Activated naive CD4-positive, alpha-beta T cell treated with anti-CD3 and anti-CD28 coated beads, Interleukin-2, amount 50 U/mL, for 24 hours (primary cell): ENCODE measurements at regions not wholly inside any gene's neighbourhood (a gene's known extent, or its start where the extent isn't known, plus 50 kb on each side); places are given as distances from the start of the nearest gene placed in this dataset.

Experiments used
- H3K27ac Mint-ChIP-seq: one replicate; pipeline ENCODE4 v1.8.0; 2021; ENCODE audit warnings: mild to moderate bottlenecking, mixed read lengths
- H3K27me3 Mint-ChIP-seq: one replicate; pipeline ENCODE4 v1.8.0; 2021; ENCODE audit warnings: mixed read lengths
- H3K36me3 Mint-ChIP-seq: one replicate; pipeline ENCODE4 v1.8.0; 2021; ENCODE audit warnings: mixed read lengths
- H3K4me1 Mint-ChIP-seq: one replicate; pipeline ENCODE4 v1.8.0; 2021; ENCODE audit warnings: mixed read lengths
- H3K4me3 Mint-ChIP-seq: one replicate; pipeline ENCODE4 v1.8.0; 2021; ENCODE audit warnings: mild to moderate bottlenecking, mixed read lengths
- H3K9me3 Mint-ChIP-seq: one replicate; pipeline ENCODE4 v1.8.0; 2021; ENCODE audit warnings: mixed read lengths

DNA sequence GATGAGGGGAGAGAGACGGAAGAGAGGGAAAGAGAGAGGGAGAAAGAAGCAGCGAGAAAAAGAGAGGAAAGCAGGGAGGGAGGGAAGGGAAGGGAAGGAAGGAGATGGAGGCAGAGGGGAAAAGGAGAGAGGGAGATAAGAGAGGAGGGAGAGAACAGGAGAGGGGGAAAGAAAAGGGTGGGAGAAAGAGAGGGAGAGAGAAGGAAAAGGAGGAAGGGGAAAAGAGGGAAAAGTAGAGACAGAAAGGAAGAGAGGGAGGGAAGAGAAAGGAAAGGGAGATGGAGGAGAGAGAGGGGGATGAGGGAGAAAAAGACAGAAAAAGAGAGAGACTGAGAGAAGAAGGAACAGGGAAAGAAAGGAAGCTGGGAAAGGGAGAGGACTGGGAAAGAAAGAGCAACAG is 814.4 kb downstream of the CDH11 start:
- Mint-ChIP-seq H3K27ac (peak overlapping the region; percentile 10), H3K27me3 (no peaks in the 10 kb centered on the region), H3K36me3 (no peaks in the 10 kb centered on the region), H3K9me3 (peaks cover 19% of the 10 kb centered on the region), H3K4me3 (no peak overlapping the region), H3K4me1 (no peaks in the 10 kb centered on the region)

DNA sequence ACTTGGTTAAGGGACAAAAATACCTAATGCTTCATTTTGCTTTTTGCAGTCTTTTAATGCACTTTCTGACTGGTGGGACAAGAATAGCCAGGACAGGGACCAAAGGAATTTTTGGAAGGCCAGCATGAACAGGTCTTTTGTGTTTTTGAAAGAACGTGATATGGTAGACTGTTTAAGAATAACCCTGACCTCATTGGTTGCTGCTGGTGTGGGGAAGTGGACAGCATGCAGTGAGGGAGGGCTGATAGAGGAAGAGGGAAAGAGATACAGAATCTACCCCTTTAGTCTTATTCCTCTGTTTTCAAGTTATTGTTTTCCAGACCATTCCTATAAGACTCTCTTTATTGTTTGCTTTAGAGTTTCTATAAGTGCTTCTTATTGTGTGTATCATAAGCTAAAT is 816.2 kb downstream of the CDH11 start:
- Mint-ChIP-seq H3K36me3 (no peaks in the 10 kb centered on the region), H3K4me3 (no peak overlapping the region), H3K27me3 (no peaks in the 10 kb centered on the region), H3K4me1 (no peaks in the 10 kb centered on the region), H3K9me3 (peaks cover 19% of the 10 kb centered on the region), H3K27ac (no peak overlapping the region)

DNA sequence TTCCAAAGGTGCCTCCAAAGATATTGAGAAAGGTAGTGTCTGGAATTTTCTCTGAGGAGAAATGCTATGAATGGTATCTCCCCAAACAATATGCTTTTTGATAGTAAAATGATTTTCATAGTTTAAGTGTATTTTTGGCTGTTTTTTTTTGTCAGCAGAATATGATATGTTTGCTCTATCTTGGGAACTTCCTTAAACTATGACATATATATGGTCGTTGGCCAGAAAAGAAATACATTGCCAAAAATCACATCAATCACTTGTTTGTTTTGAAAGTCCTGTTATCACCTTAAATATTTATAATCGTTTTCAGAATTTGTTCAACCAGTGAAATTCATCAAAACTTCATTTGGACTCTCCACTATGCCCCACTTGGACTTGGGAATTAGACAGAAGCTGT is 816.9 kb downstream of the CDH11 start:
- Mint-ChIP-seq H3K9me3 (peaks cover 13% of the 10 kb centered on the region), H3K27me3 (no peaks in the 10 kb centered on the region), H3K36me3 (no peaks in the 10 kb centered on the region), H3K4me3 (no peak overlapping the region), H3K27ac (no peak overlapping the region), H3K4me1 (no peaks in the 10 kb centered on the region)

DNA sequence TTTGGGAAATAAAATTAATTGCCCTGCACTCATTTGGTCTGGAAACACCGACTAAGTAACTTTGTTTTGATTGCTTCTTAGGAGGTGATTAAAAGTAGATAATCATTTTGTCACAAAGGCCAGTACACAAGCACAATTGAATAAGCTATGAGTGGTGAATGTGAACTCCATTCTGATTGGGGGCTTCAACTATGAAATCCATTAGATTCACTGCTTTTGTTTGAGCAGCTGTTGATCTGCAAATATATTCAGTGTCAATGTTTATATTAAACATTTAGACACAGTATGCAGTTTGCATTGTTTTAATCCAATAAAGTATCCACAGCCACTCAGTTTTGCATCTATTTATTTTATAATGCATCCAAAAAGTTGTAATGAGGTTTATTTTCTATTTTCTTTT is 817.5 kb downstream of the CDH11 start:
- H3K36me3 Mint-ChIP-seq, result no peaks in the 10 kb centered on the region
- no peaks in the 10 kb centered on the region for H3K4me1 Mint-ChIP-seq
- peaks cover 13% of the 10 kb centered on the region for H3K9me3 Mint-ChIP-seq
- H3K27ac Mint-ChIP-seq, result no peak overlapping the region
- no peak overlapping the region for H3K4me3 Mint-ChIP-seq
- H3K27me3 Mint-ChIP-seq, result no peaks in the 10 kb centered on the region

DNA sequence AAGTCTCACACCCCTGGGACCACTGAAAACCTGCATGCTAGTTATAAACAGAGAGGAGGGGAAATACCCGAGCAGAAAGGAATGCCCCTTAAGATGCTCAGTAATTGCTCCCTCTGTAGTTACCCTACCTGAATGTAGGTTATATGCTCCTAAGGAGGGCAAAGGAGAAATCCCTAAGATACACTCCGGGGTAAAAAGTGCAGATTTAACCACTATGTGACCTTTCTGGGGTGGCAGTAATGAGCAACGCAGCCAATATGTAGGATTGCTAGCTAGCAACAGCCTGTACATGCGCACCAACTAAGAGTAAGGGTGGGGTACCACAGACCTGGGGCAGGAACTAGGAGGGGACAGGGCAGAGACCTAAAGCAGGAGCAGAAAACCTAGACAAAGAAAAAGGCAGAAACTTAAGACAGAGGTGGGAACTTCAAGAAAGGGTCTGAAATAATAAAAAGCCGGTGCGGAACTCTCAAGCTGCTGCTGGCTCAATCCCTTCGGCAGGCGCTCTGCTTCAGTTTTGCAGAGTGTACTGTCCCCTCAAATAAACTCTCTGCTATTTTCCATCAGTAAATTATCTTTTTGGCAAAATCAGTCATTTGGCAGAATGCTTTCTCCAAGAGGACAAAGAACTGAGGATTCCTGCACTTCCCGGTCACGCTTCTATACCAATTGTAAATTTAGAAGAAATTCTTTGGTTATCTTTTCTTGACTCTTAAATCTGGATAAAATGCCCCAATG is 823.8 kb downstream of the CDH11 start:
- Mint-ChIP-seq H3K27ac (no peak overlapping the region), H3K4me1 (no peaks in the 10 kb centered on the region), H3K9me3 (peaks cover 16% of the 10 kb centered on the region), H3K27me3 (no peaks in the 10 kb centered on the region), H3K36me3 (no peaks in the 10 kb centered on the region), H3K4me3 (no peak overlapping the region)

DNA sequence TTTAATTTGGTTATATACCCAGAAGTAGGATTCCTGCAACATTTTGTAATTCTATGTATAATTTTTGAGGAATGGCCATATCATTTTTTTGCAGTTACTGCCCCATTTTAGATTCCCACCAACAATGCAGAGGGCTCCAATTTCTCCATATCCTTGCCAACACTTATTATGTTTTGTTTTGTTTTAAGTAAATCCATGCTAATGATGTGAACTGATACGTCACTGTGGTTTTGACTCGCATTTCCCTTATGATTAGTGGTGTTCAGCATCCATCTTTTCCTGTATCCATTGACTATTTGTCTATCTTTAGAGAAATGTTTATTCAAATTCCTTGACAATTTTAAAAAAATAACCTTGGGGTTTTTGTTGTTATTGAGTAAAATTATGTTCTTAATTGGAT is 826.4 kb downstream of the CDH11 start:
- Mint-ChIP-seq H3K27ac (no peak overlapping the region), H3K36me3 (no peaks in the 10 kb centered on the region), H3K27me3 (no peaks in the 10 kb centered on the region), H3K9me3 (peaks cover 26% of the 10 kb centered on the region), H3K4me3 (no peak overlapping the region), H3K4me1 (no peaks in the 10 kb centered on the region)

DNA sequence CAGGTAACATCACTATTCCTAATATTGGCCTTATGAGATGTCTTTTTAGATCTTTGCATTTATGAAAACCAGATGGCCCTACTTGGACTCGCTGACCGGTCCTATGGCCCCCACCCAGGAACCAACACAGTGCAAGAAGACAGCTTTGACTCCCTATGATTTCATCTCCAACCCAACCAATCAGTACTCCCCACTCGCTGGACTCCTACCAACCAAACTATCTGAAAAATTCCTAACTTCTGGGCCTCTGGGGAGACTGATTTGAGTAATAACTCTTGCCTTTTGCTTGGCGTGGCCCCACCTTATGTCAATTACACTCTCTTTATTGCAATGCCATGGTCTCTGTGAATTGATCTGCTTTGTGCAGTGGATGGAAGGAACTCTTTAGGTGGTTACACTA is 828.9 kb downstream of the CDH11 start:
- H3K9me3 Mint-ChIP-seq, result peaks cover 30% of the 10 kb centered on the region
- no peak overlapping the region for H3K4me3 Mint-ChIP-seq

DNA sequence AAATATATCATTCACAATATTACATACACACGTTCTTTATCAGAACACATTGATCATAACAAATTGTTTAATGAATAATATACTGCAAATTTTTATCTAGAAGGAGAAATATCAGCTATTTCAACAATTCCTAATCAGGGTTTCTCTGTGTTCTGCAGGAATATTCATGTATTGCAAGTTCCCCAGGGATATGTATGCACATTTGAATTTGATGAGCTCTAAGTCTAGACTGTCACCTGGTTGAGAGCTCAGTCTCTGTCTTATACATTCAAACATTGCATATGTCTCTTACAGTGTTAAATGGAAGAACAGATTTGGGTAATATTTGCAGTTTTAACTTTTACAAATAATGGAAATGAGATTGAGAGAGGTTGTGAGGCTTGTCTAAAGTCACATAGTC is 829.7 kb downstream of the CDH11 start:
- peaks cover 25% of the 10 kb centered on the region for H3K9me3 Mint-ChIP-seq

More for the DNA sequence above, 828.9 kb downstream of the CDH11 start:
- Mint-ChIP-seq H3K27ac (no peak overlapping the region), H3K4me1 (no peaks in the 10 kb centered on the region), H3K36me3 (no peaks in the 10 kb centered on the region), H3K27me3 (no peaks in the 10 kb centered on the region)

DNA sequence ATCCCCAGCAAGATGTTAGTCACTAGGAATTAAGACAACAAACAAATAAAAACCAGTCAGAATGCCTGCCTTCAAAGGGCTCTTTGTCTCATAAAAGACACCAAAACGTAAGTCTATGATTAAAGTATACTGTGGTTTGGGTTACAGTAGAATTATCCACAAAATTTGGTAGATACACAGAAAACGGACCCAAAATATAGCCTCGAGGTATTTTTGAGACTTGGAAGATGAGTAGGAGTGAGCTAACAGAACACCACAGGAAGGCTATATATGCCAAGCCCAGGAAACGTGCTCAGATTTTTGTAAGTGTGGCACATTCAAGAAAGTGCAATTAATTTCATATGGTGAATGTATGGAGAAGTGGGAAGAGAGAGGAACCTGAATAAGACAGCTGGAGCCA is 831.4 kb downstream of the CDH11 start:
- Mint-ChIP-seq H3K27ac (no peak overlapping the region), H3K36me3 (no peaks in the 10 kb centered on the region), H3K4me1 (no peaks in the 10 kb centered on the region), H3K27me3 (no peaks in the 10 kb centered on the region), H3K9me3 (peaks cover 22% of the 10 kb centered on the region), H3K4me3 (no peak overlapping the region)

More for the DNA sequence above, 829.7 kb downstream of the CDH11 start:
- Mint-ChIP-seq H3K36me3 (no peaks in the 10 kb centered on the region), H3K27me3 (no peaks in the 10 kb centered on the region), H3K4me1 (no peaks in the 10 kb centered on the region), H3K27ac (no peak overlapping the region), H3K4me3 (no peak overlapping the region)

DNA sequence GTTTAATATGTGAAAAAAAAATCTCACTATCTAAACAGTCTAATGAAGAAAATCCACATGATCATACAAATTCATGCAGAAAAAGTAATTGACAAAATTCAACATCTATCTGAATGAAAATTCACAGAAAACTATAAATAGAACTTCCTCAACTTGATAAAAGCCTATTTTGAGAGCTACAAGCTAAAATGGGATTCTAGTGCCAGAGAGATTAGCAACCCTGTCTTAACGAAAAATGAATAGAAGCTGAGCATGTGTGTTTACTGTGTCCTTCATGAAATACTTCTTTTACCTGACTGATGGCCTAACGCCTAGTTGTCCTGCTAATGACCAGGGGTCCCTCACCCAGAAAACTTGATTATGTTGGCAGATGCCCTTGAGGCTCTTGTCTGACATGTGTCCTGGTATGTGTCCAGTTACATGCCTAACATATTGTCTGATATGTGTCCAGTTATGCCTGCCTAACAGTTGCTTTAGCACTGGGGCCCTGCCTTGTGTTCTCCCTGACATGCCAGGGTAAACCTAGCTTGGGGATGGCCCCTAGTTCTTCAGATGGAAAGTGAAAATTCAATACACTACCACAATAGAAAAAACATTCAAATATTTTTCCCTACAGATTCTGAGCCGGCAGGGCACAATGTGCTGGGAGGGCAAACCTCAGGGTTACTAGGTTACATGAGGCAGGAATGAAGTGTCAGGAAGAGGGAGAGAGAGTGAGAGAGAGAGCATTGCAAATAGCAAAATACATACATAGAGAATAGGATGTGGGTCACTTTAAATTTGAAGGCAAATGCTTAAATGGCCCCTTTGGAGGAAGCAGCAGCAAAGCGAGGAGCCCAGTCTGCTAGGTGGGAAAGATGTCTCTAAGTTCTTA is 834.0 kb downstream of the CDH11 start:
- no peak overlapping the region for H3K4me3 Mint-ChIP-seq
- no peaks in the 10 kb centered on the region for H3K27me3 Mint-ChIP-seq
- H3K9me3 Mint-ChIP-seq, result peaks cover 15% of the 10 kb centered on the region
- no peaks in the 10 kb centered on the region for H3K4me1 Mint-ChIP-seq
- no peaks in the 10 kb centered on the region for H3K36me3 Mint-ChIP-seq
- H3K27ac Mint-ChIP-seq, result no peak overlapping the region

DNA sequence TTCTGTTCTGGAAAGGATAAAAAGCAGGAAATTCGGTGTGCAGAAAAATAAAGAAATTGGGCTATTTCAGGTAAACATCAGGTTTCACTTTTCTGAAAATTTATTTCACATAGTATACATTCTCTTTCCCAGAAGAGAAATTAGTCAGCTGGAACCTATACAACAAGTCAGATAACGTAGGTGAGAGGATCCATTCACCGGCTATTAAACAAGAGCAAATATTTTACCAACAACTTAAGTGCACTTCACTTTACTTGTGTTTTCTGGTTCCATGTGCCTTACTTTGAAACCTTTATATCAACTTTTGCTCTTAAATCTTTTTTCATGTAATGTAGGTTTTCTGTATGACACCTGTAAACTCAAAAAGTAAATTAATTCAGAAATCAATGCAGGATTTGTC is 839.7 kb downstream of the CDH11 start:
- no peaks in the 10 kb centered on the region for H3K27me3 Mint-ChIP-seq
- H3K4me1 Mint-ChIP-seq, result no peaks in the 10 kb centered on the region
- H3K36me3 Mint-ChIP-seq, result no peaks in the 10 kb centered on the region
- no peak overlapping the region for H3K4me3 Mint-ChIP-seq
- H3K27ac Mint-ChIP-seq, result no peak overlapping the region
- no peaks in the 10 kb centered on the region for H3K9me3 Mint-ChIP-seq

DNA sequence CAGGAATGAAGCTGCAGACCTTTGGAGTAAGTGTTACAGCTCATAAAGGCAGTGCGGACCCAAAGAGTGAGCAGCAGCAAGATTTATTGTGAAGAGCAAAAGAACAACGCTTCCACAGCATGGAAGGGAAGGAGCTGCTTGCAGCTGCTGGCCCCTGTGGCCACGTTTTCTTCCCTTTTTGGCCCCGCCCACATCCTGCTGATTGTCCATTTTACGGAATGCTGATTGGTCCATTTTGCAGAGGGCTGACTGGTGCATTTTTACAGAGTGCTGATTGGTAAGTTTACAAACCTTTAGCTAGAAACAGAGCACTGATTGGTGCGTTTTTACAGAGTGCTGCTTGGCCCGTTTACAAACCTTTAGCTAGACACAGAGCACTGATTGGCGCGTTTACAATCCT is 841.5 kb downstream of the CDH11 start:
- Mint-ChIP-seq H3K4me1 (no peaks in the 10 kb centered on the region), H3K9me3 (peaks cover 6% of the 10 kb centered on the region), H3K36me3 (no peaks in the 10 kb centered on the region), H3K27me3 (no peaks in the 10 kb centered on the region), H3K27ac (no peak overlapping the region), H3K4me3 (no peak overlapping the region)

DNA sequence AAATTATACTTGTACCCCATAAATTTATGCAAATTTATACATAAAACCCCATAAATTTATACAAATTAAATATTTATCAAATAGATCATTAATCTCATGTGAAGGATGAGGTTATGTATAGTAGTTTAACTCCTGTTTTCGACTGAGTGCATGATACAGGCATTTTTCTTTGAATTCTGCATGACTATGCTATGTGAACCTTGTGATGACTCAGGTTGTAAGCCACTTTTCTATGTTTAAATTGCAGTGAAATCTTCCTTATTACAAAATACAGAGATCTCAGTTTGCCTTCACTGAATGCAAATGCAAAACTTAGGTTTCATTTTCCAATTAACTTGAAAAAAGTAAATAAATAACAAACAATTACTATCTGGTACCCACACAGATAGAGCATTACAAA is 843.7 kb downstream of the CDH11 start:
- H3K9me3 Mint-ChIP-seq, result peaks cover 6% of the 10 kb centered on the region
- no peak overlapping the region for H3K27ac Mint-ChIP-seq
- no peak overlapping the region for H3K4me3 Mint-ChIP-seq
- no peaks in the 10 kb centered on the region for H3K4me1 Mint-ChIP-seq
- H3K27me3 Mint-ChIP-seq, result no peaks in the 10 kb centered on the region
- no peaks in the 10 kb centered on the region for H3K36me3 Mint-ChIP-seq

DNA sequence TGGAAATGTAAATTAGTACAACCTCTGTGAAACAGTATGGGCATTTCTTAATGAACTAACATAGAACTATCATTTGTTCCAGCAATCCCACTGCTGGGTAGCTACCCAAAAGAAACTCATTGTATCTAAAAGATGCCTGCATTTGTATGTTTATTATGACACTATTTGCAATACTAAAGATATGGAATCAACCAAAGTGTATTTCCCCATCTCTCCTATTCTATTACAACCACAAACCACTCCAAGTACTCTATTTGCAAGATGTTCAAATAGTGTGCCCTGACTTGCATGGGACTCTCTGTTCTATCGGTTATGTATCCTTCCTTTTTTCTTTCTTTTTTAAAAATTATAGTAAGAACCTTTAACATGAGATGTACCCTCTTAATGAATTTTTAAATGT is 845.2 kb downstream of the CDH11 start:
- no peak overlapping the region for H3K4me3 Mint-ChIP-seq
- no peaks in the 10 kb centered on the region for H3K36me3 Mint-ChIP-seq
- H3K4me1 Mint-ChIP-seq, result no peaks in the 10 kb centered on the region
- peaks cover 19% of the 10 kb centered on the region for H3K9me3 Mint-ChIP-seq
- H3K27ac Mint-ChIP-seq, result no peak overlapping the region
- no peaks in the 10 kb centered on the region for H3K27me3 Mint-ChIP-seq

DNA sequence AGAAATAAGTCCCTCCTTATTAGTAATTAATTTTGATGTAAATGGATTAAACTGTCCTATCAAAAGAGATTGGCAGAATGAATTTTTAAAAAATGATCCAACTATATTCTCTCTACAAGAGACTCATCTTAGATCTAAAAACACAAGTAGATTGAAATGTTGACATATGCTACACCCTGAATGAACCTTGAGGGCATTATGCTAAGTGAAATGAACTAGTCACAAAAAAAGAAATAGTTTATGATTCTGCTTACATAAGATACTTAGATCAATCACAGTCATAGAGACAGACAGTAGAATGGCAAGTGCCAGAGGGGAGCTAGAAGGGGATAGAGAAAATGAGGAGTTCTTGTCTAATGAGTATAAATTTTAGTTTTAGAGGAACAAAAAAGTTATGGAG is 849.8 kb downstream of the CDH11 start:
- Mint-ChIP-seq H3K4me1 (no peaks in the 10 kb centered on the region), H3K27me3 (no peaks in the 10 kb centered on the region), H3K4me3 (no peak overlapping the region), H3K36me3 (no peaks in the 10 kb centered on the region), H3K27ac (peak overlapping the region; percentile 31), H3K9me3 (peaks cover 33% of the 10 kb centered on the region)

DNA sequence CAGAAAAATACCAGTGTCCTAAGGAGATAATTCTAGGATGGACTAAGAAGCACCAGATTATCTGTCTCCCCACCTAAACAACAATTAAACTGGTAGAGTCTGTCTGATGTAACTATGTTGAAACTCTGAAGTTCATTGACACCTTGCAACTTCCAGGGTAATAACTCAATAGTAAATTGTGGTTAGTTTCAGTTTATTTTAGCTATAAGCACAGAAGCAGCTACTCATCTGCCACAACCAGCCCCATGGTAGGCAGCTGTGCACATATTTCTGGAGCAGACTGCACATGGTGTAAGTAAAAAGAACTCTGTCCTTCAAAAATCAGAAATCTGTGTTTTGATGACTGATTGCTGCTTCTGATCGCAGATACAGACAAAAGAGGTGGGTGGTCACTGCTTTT is 852.1 kb downstream of the CDH11 start:
- H3K27ac Mint-ChIP-seq, result no peak overlapping the region
- no peak overlapping the region for H3K4me3 Mint-ChIP-seq
- no peaks in the 10 kb centered on the region for H3K27me3 Mint-ChIP-seq
- peaks cover 27% of the 10 kb centered on the region for H3K9me3 Mint-ChIP-seq
- no peaks in the 10 kb centered on the region for H3K4me1 Mint-ChIP-seq
- H3K36me3 Mint-ChIP-seq, result no peaks in the 10 kb centered on the region
